ENCODE measurements at regions not wholly inside any gene's neighbourhood (a gene's known extent, or its start where the extent isn't known, plus 50 kb on each side); places are given as distances from the start of the nearest gene placed in this dataset.

DNA sequence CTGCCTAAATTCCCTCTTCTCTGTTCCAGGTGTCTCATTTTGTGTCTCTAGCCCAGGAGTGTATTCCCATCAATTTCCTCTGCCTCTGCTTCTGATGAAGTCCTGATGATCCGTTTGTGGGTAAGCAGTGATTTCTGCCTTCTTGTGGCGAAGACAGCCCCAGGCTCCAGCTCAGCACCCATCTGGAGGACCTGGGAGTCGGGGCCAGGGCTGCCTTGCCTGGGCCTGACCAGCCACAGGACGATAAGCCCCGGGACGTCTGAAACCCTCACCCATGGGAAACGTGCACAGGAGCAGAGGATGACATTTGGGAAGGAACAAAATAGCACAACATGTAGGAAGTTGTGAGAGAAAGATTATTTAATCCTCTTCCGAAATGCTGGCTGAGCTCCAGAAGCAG is 206.9 kb downstream of the FBXO15 start:
- no peaks in the 10 kb centered on the region; the same call in 2 of the 3 replicates for H3K4me1 Mint-ChIP-seq
- H3K9me2 ChIP-seq (ENCODE audit: insufficient read depth), result peaks cover 7% of the 10 kb centered on the region; the same call in 1 of the 2 replicates
- no peak for TF ChIP-seq ZNF114 (CRISPR knock-in tag; IDR thresholded peaks at IDR 0.05)
- TF ChIP-seq, protein P1, sequence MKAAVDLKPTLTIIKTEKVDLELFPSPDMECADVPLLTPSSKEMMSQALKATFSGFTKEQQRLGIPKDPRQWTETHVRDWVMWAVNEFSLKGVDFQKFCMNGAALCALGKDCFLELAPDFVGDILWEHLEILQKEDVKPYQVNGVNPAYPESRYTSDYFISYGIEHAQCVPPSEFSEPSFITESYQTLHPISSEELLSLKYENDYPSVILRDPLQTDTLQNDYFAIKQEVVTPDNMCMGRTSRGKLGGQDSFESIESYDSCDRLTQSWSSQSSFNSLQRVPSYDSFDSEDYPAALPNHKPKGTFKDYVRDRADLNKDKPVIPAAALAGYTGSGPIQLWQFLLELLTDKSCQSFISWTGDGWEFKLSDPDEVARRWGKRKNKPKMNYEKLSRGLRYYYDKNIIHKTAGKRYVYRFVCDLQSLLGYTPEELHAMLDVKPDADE (IDR thresholded peaks at IDR 0.05), result no peak
- no peak for TF ChIP-seq EZH2phosphoT487 (IDR thresholded peaks at IDR 0.05; ENCODE audit: unreplicated experiment)
- TF ChIP-seq, protein P2, sequence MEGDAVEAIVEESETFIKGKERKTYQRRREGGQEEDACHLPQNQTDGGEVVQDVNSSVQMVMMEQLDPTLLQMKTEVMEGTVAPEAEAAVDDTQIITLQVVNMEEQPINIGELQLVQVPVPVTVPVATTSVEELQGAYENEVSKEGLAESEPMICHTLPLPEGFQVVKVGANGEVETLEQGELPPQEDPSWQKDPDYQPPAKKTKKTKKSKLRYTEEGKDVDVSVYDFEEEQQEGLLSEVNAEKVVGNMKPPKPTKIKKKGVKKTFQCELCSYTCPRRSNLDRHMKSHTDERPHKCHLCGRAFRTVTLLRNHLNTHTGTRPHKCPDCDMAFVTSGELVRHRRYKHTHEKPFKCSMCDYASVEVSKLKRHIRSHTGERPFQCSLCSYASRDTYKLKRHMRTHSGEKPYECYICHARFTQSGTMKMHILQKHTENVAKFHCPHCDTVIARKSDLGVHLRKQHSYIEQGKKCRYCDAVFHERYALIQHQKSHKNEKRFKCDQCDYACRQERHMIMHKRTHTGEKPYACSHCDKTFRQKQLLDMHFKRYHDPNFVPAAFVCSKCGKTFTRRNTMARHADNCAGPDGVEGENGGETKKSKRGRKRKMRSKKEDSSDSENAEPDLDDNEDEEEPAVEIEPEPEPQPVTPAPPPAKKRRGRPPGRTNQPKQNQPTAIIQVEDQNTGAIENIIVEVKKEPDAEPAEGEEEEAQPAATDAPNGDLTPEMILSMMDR (conservative IDR thresholded peaks at IDR 0.05; ENCODE audit: low read depth in 2 of 2), result no peak
- TF ChIP-seq NANOG (IDR thresholded peaks at IDR 0.05; ENCODE audit: borderline replicate concordance), result no peak
- H2AFZ ChIP-seq, result no peak overlapping the region
- H3K79me2 ChIP-seq (replicated peaks; ENCODE audit: insufficient read depth), result no peaks in the 10 kb centered on the region
- H3K27me3 Mint-ChIP-seq (ENCODE audit: insufficient read depth, low read depth, poor library complexity), result peaks cover under 1% of the 10 kb centered on the region
- DNase-seq (ENCODE audit: low spot score) (no peak), ATAC-seq (no peak)
- no peaks in the 10 kb centered on the region for H3K36me3 ChIP-seq (ENCODE audit: insufficient read depth)
- no peaks in the 10 kb centered on the region for H3F3A ChIP-seq (replicated peaks; ENCODE audit: low read depth)
- H3K27ac Mint-ChIP-seq, result no peak overlapping the region; the same call in 1 of the 2 replicates
- no peaks in the 10 kb centered on the region for H4K20me1 ChIP-seq (replicated peaks; ENCODE audit: insufficient read depth)
- no peaks in the 10 kb centered on the region for H3K4me1 ChIP-seq (ENCODE audit: insufficient read depth)
- H3K27ac ChIP-seq (ENCODE audit: low read depth), result no peak overlapping the region
- H3K4me3 Mint-ChIP-seq, result no peak overlapping the region
- H3K9me3 Mint-ChIP-seq, result no peaks in the 10 kb centered on the region; the same call in 1 of the 3 replicates
- no peak overlapping the region for H3K4me3 ChIP-seq
- no peaks in the 10 kb centered on the region for H3K27me3 ChIP-seq (ENCODE audit: insufficient read depth)
- no peak overlapping the region for H3K4me2 ChIP-seq
- no peaks in the 10 kb centered on the region for H3K36me3 Mint-ChIP-seq (ENCODE audit: low read depth)

DNA sequence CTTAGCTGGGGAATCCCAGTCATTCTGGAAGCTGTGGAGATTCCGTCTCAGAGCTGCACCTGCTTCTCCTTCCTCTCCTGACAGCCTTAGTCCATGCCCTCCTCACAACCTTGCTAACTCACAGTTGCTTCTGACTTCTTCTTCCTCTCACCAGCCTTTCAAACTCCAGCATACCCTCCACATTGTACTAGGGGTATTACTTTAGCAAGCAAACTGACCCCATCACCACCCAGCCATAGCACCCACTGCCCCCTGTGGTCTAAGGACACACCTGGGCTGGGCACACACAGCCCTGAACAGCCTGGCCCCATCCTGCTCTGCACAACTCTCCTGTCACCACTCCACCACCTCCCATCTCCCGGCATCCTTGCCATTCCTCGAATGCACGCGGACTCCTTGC is 208.2 kb downstream of the FBXO15 start:
- Mint-ChIP-seq H3K27ac (no peak overlapping the region), H3K4me3 (no peak overlapping the region), H3K4me1 (no peaks in the 10 kb centered on the region; the same call in 2 of the 3 replicates), H3K36me3 (ENCODE audit: low read depth) (no peaks in the 10 kb centered on the region), H3K27me3 (ENCODE audit: insufficient read depth, low read depth, poor library complexity) (peaks cover 2% of the 10 kb centered on the region), H3K9me3 (no peaks in the 10 kb centered on the region; the same call in 1 of the 3 replicates)
- DNase-seq (ENCODE audit: low spot score) (no peak), ATAC-seq (no peak)
- no peaks in the 10 kb centered on the region for H4K20me1 ChIP-seq (replicated peaks; ENCODE audit: insufficient read depth)
- H3K27ac ChIP-seq (ENCODE audit: low read depth), result no peak overlapping the region
- H3K9me2 ChIP-seq (ENCODE audit: insufficient read depth), result peaks cover 7% of the 10 kb centered on the region; the same call in 1 of the 2 replicates
- H3K27me3 ChIP-seq (ENCODE audit: insufficient read depth), result no peaks in the 10 kb centered on the region
- H2AFZ ChIP-seq, result no peak overlapping the region
- no peak overlapping the region for H3K4me2 ChIP-seq
- H3K36me3 ChIP-seq (ENCODE audit: insufficient read depth), result no peaks in the 10 kb centered on the region
- H3K4me3 ChIP-seq, result no peak overlapping the region
- no peaks in the 10 kb centered on the region for H3F3A ChIP-seq (replicated peaks; ENCODE audit: low read depth)
- no peaks in the 10 kb centered on the region for H3K4me1 ChIP-seq (ENCODE audit: insufficient read depth)
- no peaks in the 10 kb centered on the region for H3K79me2 ChIP-seq (replicated peaks; ENCODE audit: insufficient read depth)
- TF ChIP-seq, protein P3, sequence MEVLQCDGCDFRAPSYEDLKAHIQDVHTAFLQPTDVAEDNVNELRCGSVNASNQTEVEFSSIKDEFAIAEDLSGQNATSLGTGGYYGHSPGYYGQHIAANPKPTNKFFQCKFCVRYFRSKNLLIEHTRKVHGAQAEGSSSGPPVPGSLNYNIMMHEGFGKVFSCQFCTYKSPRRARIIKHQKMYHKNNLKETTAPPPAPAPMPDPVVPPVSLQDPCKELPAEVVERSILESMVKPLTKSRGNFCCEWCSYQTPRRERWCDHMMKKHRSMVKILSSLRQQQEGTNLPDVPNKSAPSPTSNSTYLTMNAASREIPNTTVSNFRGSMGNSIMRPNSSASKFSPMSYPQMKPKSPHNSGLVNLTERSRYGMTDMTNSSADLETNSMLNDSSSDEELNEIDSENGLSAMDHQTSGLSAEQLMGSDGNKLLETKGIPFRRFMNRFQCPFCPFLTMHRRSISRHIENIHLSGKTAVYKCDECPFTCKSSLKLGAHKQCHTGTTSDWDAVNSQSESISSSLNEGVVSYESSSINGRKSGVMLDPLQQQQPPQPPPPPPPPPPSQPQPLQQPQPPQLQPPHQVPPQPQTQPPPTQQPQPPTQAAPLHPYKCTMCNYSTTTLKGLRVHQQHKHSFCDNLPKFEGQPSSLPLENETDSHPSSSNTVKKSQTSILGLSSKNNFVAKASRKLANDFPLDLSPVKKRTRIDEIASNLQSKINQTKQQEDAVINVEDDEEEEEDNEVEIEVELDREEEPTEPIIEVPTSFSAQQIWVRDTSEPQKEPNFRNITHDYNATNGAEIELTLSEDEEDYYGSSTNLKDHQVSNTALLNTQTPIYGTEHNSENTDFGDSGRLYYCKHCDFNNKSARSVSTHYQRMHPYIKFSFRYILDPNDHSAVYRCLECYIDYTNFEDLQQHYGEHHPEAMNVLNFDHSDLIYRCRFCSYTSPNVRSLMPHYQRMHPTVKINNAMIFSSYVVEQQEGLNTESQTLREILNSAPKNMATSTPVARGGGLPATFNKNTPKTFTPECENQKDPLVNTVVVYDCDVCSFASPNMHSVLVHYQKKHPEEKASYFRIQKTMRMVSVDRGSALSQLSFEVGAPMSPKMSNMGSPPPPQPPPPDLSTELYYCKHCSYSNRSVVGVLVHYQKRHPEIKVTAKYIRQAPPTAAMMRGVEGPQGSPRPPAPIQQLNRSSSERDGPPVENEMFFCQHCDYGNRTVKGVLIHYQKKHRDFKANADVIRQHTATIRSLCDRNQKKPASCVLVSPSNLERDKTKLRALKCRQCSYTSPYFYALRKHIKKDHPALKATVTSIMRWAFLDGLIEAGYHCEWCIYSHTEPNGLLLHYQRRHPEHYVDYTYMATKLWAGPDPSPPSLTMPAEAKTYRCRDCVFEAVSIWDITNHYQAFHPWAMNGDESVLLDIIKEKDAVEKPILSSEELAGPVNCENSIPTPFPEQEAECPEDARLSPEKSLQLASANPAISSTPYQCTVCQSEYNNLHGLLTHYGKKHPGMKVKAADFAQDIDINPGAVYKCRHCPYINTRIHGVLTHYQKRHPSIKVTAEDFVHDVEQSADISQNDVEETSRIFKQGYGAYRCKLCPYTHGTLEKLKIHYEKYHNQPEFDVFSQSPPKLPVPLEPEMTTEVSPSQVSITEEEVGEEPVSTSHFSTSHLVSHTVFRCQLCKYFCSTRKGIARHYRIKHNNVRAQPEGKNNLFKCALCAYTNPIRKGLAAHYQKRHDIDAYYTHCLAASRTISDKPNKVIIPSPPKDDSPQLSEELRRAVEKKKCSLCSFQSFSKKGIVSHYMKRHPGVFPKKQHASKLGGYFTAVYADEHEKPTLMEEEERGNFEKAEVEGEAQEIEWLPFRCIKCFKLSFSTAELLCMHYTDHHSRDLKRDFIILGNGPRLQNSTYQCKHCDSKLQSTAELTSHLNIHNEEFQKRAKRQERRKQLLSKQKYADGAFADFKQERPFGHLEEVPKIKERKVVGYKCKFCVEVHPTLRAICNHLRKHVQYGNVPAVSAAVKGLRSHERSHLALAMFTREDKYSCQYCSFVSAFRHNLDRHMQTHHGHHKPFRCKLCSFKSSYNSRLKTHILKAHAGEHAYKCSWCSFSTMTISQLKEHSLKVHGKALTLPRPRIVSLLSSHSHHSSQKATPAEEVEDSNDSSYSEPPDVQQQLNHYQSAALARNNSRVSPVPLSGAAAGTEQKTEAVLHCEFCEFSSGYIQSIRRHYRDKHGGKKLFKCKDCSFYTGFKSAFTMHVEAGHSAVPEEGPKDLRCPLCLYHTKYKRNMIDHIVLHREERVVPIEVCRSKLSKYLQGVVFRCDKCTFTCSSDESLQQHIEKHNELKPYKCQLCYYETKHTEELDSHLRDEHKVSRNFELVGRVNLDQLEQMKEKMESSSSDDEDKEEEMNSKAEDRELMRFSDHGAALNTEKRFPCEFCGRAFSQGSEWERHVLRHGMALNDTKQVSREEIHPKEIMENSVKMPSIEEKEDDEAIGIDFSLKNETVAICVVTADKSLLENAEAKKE (CRISPR knock-in tag; IDR thresholded peaks at IDR 0.05), result no peak
- TF ChIP-seq, protein P4, sequence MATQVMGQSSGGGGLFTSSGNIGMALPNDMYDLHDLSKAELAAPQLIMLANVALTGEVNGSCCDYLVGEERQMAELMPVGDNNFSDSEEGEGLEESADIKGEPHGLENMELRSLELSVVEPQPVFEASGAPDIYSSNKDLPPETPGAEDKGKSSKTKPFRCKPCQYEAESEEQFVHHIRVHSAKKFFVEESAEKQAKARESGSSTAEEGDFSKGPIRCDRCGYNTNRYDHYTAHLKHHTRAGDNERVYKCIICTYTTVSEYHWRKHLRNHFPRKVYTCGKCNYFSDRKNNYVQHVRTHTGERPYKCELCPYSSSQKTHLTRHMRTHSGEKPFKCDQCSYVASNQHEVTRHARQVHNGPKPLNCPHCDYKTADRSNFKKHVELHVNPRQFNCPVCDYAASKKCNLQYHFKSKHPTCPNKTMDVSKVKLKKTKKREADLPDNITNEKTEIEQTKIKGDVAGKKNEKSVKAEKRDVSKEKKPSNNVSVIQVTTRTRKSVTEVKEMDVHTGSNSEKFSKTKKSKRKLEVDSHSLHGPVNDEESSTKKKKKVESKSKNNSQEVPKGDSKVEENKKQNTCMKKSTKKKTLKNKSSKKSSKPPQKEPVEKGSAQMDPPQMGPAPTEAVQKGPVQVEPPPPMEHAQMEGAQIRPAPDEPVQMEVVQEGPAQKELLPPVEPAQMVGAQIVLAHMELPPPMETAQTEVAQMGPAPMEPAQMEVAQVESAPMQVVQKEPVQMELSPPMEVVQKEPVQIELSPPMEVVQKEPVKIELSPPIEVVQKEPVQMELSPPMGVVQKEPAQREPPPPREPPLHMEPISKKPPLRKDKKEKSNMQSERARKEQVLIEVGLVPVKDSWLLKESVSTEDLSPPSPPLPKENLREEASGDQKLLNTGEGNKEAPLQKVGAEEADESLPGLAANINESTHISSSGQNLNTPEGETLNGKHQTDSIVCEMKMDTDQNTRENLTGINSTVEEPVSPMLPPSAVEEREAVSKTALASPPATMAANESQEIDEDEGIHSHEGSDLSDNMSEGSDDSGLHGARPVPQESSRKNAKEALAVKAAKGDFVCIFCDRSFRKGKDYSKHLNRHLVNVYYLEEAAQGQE (IDR thresholded peaks at IDR 0.05; ENCODE audit: unreplicated experiment), result no peak
- no peak for TF ChIP-seq ZNF114 (CRISPR knock-in tag; IDR thresholded peaks at IDR 0.05)
- TF ChIP-seq JUNB (IDR thresholded peaks at IDR 0.05; ENCODE audit: unreplicated experiment), result no peak
- no peak for TF ChIP-seq CREB1 (CRISPR knock-in tag; IDR thresholded peaks at IDR 0.05; ENCODE audit: low read depth)

Data from GM23338 (cell line).